Heart right ventricle (tissue), 16 donors: ENCODE measurements at regions not wholly inside any gene's neighbourhood (a gene's known extent, or its start where the extent isn't known, plus 50 kb on each side); places are given as distances from the start of the nearest gene placed in this dataset.

Experiments
- ATAC-seq, 8 donors: fragments of 200-7000 bp; cut with Tn5 transposase; one replicate each; pipeline ENCODE4 v1.9.1; 2020; ENCODE audit warnings: mild to moderate bottlenecking in 8 of 8, moderate library complexity in 8 of 8, moderate number of reproducible peaks in 1 of 8
- DNase-seq, 2 donors: peaks; one replicate each; pipeline ENCODE4 v3.0.0-alpha.2; 2020
- H3K27ac ChIP-seq, 10 donors: fragments of 200-600 bp; sonication (generic) in 2 of 10; one replicate each; pipeline versions ENCODE4 v1.5.0 to v1.8.0; 2020 to 2022; ENCODE audit warnings: mild to moderate bottlenecking in 3 of 10
- H3K27me3 ChIP-seq, 7 donors: fragments of 200-600 bp; one replicate each; pipeline ENCODE4 v1.8.0; 2021 to 2022; ENCODE audit warnings: mild to moderate bottlenecking in 2 of 7
- H3K36me3 ChIP-seq, 9 donors: fragments of 200-600 bp; sonication (generic) in 1 of 9; one replicate each; pipeline versions ENCODE4 v1.5.0 to v1.8.0; 2020 to 2022; ENCODE audit warnings: mild to moderate bottlenecking in 2 of 9
- H3K4me1 ChIP-seq, 9 donors: fragments of 200-600 bp; sonication (generic) in 1 of 9; one replicate each; pipeline versions ENCODE4 v1.5.0 to v1.8.0; 2020 to 2022; ENCODE audit warnings: mild to moderate bottlenecking in 4 of 9
- H3K4me3 ChIP-seq, 10 donors: fragments of 200-600 bp; sonication (generic) in 2 of 10; one replicate each; pipeline versions ENCODE4 v1.5.0 to v1.8.0; 2020 to 2022; ENCODE audit warnings: mild to moderate bottlenecking in 7 of 10, moderate library complexity in 2 of 10
- H3K9me3 ChIP-seq, 11 donors: fragments of 200-600 bp in 10 of 11; sonication (generic) in 2 of 11; one replicate each; pipeline versions ENCODE4 v1.5.0 to v1.8.0; 2013 to 2022; ENCODE audit warnings: mild to moderate bottlenecking in 2 of 11, control low read depth in 1 of 11, moderate library complexity in 1 of 11
- CTCF ChIP-seq, 9 donors: fragments of 200-600 bp; sonication (generic) in 2 of 9; IDR thresholded peaks; one replicate each; pipeline versions ENCODE4 v1.5.0 to v1.8.0; 2021 to 2022; ENCODE audit warnings: antibody characterized with exemption in 9 of 9, mild to moderate bottlenecking in 5 of 9, moderate library complexity in 1 of 9
- WGBS, 2 donors: extraction: QIAGEN DNeasy Blood & Tissue Kit; methylation state at CpG; one replicate each; pipeline ENCODE4 v1.1.7; 2013; ENCODE audit warnings: inconsistent platforms in 1 of 2; 5-methylcytosine and 5-hydroxymethylcytosine counted together
- intact Hi-C, 10 donors: fragments of 100-400 bp; cut with DNase I; formaldehyde crosslinking; loops; one replicate each; pipeline versions ENCODE4 v1.11.1 to v1.14.2; 2022
- donor health status: Arrhythmogenic right ventricular cardiomyopathy.
- donor health status: ischemic (EF 13 %, LVEDD 7.1; RV severe dilation, severe dysfunction).
- donor health status: healthy with polysubstance abuse.
- donor health status: DM: no; HTN: yes; CAD: no.
- donor health status: DM: no; HTN: no; CAD: no.
- donor health status: ischemic (EF 25% LVEDD 6.9; RV normal size, moderate dysfunction).
- donor health status: ischemic (EF 25% LVEDD 5.7; RV mildly dilated, moderate dysfunction).
- donor health status: healthy.
- donor health status: DM: yes; HTN: yes; CAD: no.
- donor health status: Ischemic cardiomyopathy.
- donor health status: ischemic (EF 35%, LVEDD 5.7; RV mildly dilated, moderate dysfunction).
- donor health status: nonischemic (EF 11% LVEDD 7.7; RV severe dilation, severe dysfunction).
- donor health status: DM: yes; HTN: yes; CAD: no.
- donor health status: PGD.
- donor health status: ischemic (EF 29% LVEDD 5.4; RV normal size, mild dysfunction).
- donor health status: nonischemic (EF 23%, LVEDD 6.1; RV moderate dilation, normal function).

DNA sequence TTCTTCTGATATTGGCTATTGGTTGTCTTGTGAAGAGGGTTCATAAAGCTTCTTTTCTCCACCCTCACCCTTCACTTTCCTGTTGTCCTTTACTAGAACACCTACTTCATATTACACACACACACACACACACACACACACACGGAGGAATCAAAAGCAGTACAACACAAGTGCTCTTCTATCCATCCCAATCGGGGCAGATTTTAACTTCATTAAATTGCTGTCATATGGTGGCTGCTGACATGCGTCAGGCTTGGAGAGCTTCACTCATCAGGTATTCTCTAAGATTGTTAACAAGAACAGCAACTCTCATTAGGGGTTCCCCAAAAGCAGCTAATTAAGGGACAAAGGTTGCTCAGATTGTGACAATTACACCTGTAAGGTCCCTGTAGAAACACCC is 239.1 kb upstream of the MEIS2 start:
- TF ChIP-seq CTCF (IDR thresholded peaks at IDR 0.05): no peak
- intact Hi-C loops: no loop called here
- no peak overlapping the region for H3K27ac ChIP-seq
- DNase-seq (no peak), ATAC-seq (no peak)
- no peaks in the 10 kb centered on the region for H3K36me3 ChIP-seq
- WGBS, 2 donors: 67 to 71% methylated on average over 3 of the region's 3 CpGs
- no peaks in the 10 kb centered on the region for H3K4me1 ChIP-seq
- H3K4me3 ChIP-seq: no peak overlapping the region
- H3K9me3 ChIP-seq: peaks cover 0 to 5% (median 0%) of the 10 kb centered on the region in 11 donors
- H3K27me3 ChIP-seq: no peaks in the 10 kb centered on the region

GRCh38 chr15:37339856-37340255 is 239.5 kb upstream of the MEIS2 start:
- no peaks in the 10 kb centered on the region for H3K27me3 ChIP-seq
- H3K4me1 ChIP-seq: no peaks in the 10 kb centered on the region
- H3K27ac ChIP-seq: no peak overlapping the region
- intact Hi-C loops: no loop called here
- H3K36me3 ChIP-seq: no peaks in the 10 kb centered on the region
- peaks cover 0 to 5% (median 0%) of the 10 kb centered on the region in 11 donors for H3K9me3 ChIP-seq
- DNase-seq (no peak), ATAC-seq (no peak)
- no peak overlapping the region for H3K4me3 ChIP-seq
- no peak for TF ChIP-seq CTCF (IDR thresholded peaks at IDR 0.05)
- WGBS, 2 donors: 74 to 77% methylated on average over 3 of the region's 3 CpGs

DNA sequence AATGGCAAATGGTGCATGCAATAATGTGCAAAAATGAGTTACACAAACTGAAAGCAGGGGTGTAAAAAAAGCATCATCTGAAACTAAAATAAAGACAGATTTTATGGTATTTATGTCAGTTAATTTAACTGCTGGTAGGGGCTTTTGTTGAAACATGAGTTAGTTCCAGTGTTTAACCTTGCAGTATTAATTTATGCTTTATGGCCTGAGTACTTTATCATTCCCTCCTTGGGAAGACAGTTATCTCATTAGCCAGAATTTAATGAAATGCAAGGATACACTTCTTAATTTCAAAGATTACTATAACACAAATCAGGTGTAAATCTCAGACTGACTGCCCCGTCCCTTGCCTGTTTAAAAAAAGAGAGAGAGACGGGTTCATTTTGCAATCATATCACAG is 240.1 kb upstream of the MEIS2 start:
- Histone ChIP-seq H3K4me1 (no peaks in the 10 kb centered on the region), H3K4me3 (no peak overlapping the region), H3K9me3 (peaks cover 0 to 5% (median 0%) of the 10 kb centered on the region in 11 donors), H3K27me3 (no peaks in the 10 kb centered on the region), H3K27ac (no peak overlapping the region), H3K36me3 (no peaks in the 10 kb centered on the region)
- WGBS, 2 donors: 69 to 72% methylated on average over 2 of the region's 2 CpGs
- no peak for DNase-seq
- no peak for ATAC-seq
- no peak for TF ChIP-seq CTCF (IDR thresholded peaks at IDR 0.05)
- intact Hi-C loops: no loop called here

- ATAC-seq: no peak
- H3K9me3 ChIP-seq: peaks cover 0 to 5% (median 0%) of the 10 kb centered on the region in 11 donors
- H3K27me3 ChIP-seq: no peaks in the 10 kb centered on the region
- TF ChIP-seq CTCF (IDR thresholded peaks at IDR 0.05): no peak
- H3K4me3 ChIP-seq: no peak overlapping the region
- no peaks in the 10 kb centered on the region for H3K36me3 ChIP-seq
- 82 to 83% methylated on average over 8 of the region's 8 CpGs for WGBS, 2 donors
- H3K4me1 ChIP-seq: no peaks in the 10 kb centered on the region
- no peak for DNase-seq
- no peak overlapping the region for H3K27ac ChIP-seq
- intact Hi-C loops: no loop called here
Observed at GRCh38 chr15:37359101-37359892, 258.9 kb upstream of the MEIS2 start.
